ENCODE measurements at regions not wholly inside any gene's neighbourhood (a gene's known extent, or its start where the extent isn't known, plus 50 kb on each side); places are given as distances from the start of the nearest gene placed in this dataset.
"Not testable (repeated sequence)": the region's sequence is repeated elsewhere in the genome, so short reads cannot be mapped to it uniquely, and the experiment has no call there.

DNA sequence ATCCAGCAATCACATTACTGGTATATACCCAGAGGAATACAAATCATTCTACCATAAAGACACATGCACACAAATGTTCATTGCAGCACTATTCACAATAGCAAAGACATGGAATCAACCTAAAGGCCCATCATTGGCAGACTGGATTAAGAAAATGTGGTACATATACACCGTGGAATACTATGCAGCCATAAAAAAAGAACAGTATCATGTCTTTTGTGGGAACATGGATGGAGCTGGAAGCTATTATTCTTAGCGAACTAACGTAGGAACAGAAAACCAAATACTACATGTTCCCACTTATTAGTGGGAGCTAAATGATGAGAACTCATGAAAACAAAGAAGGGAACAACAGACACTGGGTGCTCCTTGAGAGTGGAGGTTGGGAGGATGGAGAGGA is 60.9 kb downstream of the PGRMC1 start:
- H3K9me3 ChIP-seq (ENCODE audit: control insufficient read depth in 2 of 2, low read length in 2 of 2); H3K9ac ChIP-seq (ENCODE audit: low read depth in 1 of 2, low read length in 2 of 2); H3K4me1 ChIP-seq (ENCODE audit: control insufficient read depth in 2 of 2, insufficient read depth in 2 of 2, low read length in 2 of 2); H3K36me3 ChIP-seq (ENCODE audit: control insufficient read depth in 2 of 2, insufficient read depth in 2 of 2, low read length in 2 of 2); H3K27ac ChIP-seq (ENCODE audit: low read depth in 2 of 2, low read length in 2 of 2); H3K4me3 ChIP-seq (ENCODE audit: low read length in 2 of 2); H3K27me3 ChIP-seq (ENCODE audit: control insufficient read depth in 2 of 2, insufficient read depth in 2 of 2, low read length in 2 of 2): not testable (repeated sequence)

DNA sequence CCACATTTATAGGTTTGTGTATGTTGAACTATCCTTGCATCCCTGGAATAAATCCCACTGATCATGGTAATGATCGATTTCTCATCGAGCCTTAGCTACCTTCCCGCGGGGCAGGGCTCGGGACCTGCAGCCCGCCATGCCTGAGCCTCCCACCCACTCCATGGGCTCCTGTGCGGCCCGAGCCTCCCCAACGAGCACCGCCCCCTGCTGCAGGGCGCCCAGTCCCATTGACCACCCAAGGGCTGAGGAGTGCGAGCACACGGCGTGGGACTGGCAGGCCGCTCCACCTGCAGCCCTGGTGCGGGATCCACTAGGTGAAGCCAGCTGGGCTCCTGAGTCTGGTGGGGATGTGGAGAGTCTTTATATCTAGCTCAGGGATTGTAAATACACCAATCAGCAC is 63.7 kb downstream of the PGRMC1 start:
- H3K27ac ChIP-seq (ENCODE audit: low read depth in 2 of 2, low read length in 2 of 2); H3K4me3 ChIP-seq (ENCODE audit: low read length in 2 of 2); H3K9me3 ChIP-seq (ENCODE audit: control insufficient read depth in 2 of 2, low read length in 2 of 2); H3K9ac ChIP-seq (ENCODE audit: low read depth in 1 of 2, low read length in 2 of 2); H3K27me3 ChIP-seq (ENCODE audit: control insufficient read depth in 2 of 2, insufficient read depth in 2 of 2, low read length in 2 of 2); H3K4me1 ChIP-seq (ENCODE audit: control insufficient read depth in 2 of 2, insufficient read depth in 2 of 2, low read length in 2 of 2); H3K36me3 ChIP-seq (ENCODE audit: control insufficient read depth in 2 of 2, insufficient read depth in 2 of 2, low read length in 2 of 2): not testable (repeated sequence)

DNA sequence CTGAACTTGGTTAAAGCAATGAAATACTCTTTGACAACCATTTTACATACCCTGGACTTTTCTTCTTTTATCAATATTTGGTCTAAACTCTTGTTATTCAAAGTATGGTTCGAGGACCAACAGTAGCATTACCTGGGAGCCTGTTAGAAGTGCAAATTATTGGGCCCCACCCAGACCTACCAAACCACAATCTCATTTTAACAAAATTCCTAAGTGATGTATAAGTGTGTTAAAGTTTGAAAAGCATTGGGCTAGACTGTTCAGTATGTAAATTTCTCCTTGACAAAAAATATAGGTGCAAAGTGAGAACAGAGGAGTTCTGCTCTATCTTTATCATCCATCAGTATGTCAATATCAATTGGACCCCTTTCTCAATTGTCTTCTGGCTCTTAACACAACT is 67.1 kb downstream of the PGRMC1 start:
- no peak overlapping the region for H3K4me3 ChIP-seq (ENCODE audit: low read length in 2 of 2)
- no peak overlapping the region for H3K9ac ChIP-seq (ENCODE audit: low read depth in 1 of 2, low read length in 2 of 2)
- no peaks in the 10 kb centered on the region for H3K9me3 ChIP-seq (ENCODE audit: control insufficient read depth in 2 of 2, low read length in 2 of 2)
- H3K36me3 ChIP-seq (ENCODE audit: control insufficient read depth in 2 of 2, insufficient read depth in 2 of 2, low read length in 2 of 2): no peaks in the 10 kb centered on the region
- no peaks in the 10 kb centered on the region for H3K4me1 ChIP-seq (ENCODE audit: control insufficient read depth in 2 of 2, insufficient read depth in 2 of 2, low read length in 2 of 2)
- H3K27me3 ChIP-seq (ENCODE audit: control insufficient read depth in 2 of 2, insufficient read depth in 2 of 2, low read length in 2 of 2): no peaks in the 10 kb centered on the region
- H3K27ac ChIP-seq (ENCODE audit: low read depth in 2 of 2, low read length in 2 of 2): no peak overlapping the region

DNA sequence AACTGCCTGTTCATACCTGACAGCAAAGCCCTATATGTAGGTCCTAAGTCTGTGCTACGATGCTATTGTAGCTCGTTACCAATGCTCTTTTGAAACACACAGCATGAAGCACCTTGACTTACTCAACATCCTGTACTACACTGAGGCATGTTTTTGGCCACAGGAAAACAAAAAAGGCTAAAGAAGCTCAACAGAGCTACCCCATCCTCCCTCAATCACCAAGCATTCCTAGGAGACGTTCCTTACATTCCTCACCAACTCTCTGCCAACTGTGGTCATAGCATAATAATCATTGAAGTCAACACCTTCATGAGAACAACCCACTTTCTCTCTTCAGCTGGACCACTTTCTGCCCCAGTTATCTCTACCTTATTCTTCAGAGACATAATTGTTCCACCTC is 73.7 kb upstream of the SLC25A43 start:
- Histone ChIP-seq H3K27ac (ENCODE audit: low read depth in 2 of 2, low read length in 2 of 2) (no peak overlapping the region), H3K36me3 (ENCODE audit: control insufficient read depth in 2 of 2, insufficient read depth in 2 of 2, low read length in 2 of 2) (no peaks in the 10 kb centered on the region), H3K27me3 (ENCODE audit: control insufficient read depth in 2 of 2, insufficient read depth in 2 of 2, low read length in 2 of 2) (no peaks in the 10 kb centered on the region), H3K9ac (ENCODE audit: low read depth in 1 of 2, low read length in 2 of 2) (no peak overlapping the region), H3K9me3 (ENCODE audit: control insufficient read depth in 2 of 2, low read length in 2 of 2) (no peaks in the 10 kb centered on the region), H3K4me3 (ENCODE audit: low read length in 2 of 2) (no peak overlapping the region), H3K4me1 (ENCODE audit: control insufficient read depth in 2 of 2, insufficient read depth in 2 of 2, low read length in 2 of 2) (no peaks in the 10 kb centered on the region)

DNA sequence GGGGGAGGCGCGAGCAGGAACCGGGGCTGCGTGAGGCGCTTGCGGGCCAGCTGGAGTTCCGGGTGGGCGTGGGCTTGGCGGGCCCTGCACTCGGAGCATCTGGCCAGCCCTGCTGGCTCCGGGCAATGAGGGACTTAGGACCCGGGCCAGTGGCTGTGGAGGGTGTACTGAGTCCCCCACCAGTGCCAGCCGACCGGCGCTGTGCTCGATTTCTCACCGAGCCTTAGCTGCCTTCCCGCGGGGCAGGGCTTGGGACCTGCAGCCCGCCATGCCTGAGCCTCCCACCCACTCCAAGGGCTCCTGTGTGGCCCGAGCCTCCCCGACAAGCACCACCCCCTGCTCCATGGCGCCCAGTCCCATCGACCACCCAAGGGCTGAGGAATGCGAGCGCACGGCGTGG is 67.3 kb upstream of the SLC25A43 start:
- not testable (repeated sequence) for H3K4me3 ChIP-seq (ENCODE audit: low read length in 2 of 2); H3K36me3 ChIP-seq (ENCODE audit: control insufficient read depth in 2 of 2, insufficient read depth in 2 of 2, low read length in 2 of 2); H3K27me3 ChIP-seq (ENCODE audit: control insufficient read depth in 2 of 2, insufficient read depth in 2 of 2, low read length in 2 of 2); H3K9me3 ChIP-seq (ENCODE audit: control insufficient read depth in 2 of 2, low read length in 2 of 2); H3K4me1 ChIP-seq (ENCODE audit: control insufficient read depth in 2 of 2, insufficient read depth in 2 of 2, low read length in 2 of 2); H3K27ac ChIP-seq (ENCODE audit: low read depth in 2 of 2, low read length in 2 of 2); H3K9ac ChIP-seq (ENCODE audit: low read depth in 1 of 2, low read length in 2 of 2)

DNA sequence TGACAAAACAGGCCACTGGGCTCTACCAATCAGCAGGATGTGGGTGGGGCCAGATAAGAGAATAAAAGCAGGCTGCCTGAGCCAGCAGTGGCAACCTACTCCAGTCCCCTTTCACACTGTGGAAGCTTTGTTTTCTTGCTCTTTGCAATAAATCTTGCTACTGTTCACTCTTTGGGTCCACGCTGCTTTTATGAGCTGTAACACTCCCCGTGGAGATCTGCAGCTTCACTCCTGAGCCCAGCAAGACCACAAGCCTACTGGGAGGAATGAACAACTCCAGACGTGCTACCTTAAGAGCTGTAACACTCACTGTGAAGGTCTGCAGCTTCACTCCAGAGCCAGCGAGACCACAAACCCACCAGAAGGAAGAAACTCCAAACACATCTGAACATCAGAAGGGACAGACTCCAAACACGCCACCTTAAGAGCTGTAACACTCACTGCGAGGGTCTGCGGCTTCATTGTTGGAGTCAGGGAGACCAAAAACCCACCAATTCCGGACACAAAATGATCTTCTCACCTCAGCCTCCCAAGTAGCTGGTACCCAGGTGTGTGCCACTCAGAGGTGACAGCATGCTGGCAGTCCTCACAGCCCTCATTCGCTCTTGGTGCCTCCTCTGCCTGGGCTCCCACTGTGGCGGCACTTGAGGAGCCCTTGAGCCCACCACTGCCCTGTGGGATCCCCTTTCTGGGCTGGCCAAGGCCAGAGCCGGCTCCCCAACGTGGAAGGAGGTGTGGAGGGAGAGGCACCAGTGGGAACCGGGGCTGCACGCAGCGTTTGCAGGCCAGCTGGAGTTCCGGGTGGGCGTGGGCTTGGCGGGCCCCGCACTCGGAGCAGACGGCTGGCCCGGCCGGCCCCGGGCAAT is 66.0 kb upstream of the SLC25A43 start:
- not testable (repeated sequence) for H3K4me3 ChIP-seq (ENCODE audit: low read length in 2 of 2); H3K9me3 ChIP-seq (ENCODE audit: control insufficient read depth in 2 of 2, low read length in 2 of 2); H3K4me1 ChIP-seq (ENCODE audit: control insufficient read depth in 2 of 2, insufficient read depth in 2 of 2, low read length in 2 of 2); H3K36me3 ChIP-seq (ENCODE audit: control insufficient read depth in 2 of 2, insufficient read depth in 2 of 2, low read length in 2 of 2); H3K27me3 ChIP-seq (ENCODE audit: control insufficient read depth in 2 of 2, insufficient read depth in 2 of 2, low read length in 2 of 2); H3K9ac ChIP-seq (ENCODE audit: low read depth in 1 of 2, low read length in 2 of 2); H3K27ac ChIP-seq (ENCODE audit: low read depth in 2 of 2, low read length in 2 of 2)

DNA sequence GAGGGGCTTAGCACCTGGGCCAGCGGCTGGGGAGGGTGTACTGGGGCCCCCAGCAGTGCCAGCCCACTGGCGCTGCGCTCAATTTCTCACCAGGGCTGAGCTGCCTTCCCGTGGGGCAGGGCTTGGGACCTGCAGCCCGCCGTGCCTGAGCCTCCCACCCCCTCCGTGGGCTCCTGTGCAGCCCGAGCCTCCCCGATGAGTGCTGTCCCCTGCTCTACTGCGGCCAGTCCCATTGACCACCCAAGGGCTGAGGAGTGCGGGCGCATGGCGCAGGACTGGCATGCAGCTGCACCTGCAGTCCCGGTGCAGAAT is 65.5 kb upstream of the SLC25A43 start:
- not testable (repeated sequence) for H3K27ac ChIP-seq (ENCODE audit: low read depth in 2 of 2, low read length in 2 of 2); H3K27me3 ChIP-seq (ENCODE audit: control insufficient read depth in 2 of 2, insufficient read depth in 2 of 2, low read length in 2 of 2); H3K9me3 ChIP-seq (ENCODE audit: control insufficient read depth in 2 of 2, low read length in 2 of 2); H3K9ac ChIP-seq (ENCODE audit: low read depth in 1 of 2, low read length in 2 of 2); H3K36me3 ChIP-seq (ENCODE audit: control insufficient read depth in 2 of 2, insufficient read depth in 2 of 2, low read length in 2 of 2); H3K4me3 ChIP-seq (ENCODE audit: low read length in 2 of 2); H3K4me1 ChIP-seq (ENCODE audit: control insufficient read depth in 2 of 2, insufficient read depth in 2 of 2, low read length in 2 of 2)

DNA sequence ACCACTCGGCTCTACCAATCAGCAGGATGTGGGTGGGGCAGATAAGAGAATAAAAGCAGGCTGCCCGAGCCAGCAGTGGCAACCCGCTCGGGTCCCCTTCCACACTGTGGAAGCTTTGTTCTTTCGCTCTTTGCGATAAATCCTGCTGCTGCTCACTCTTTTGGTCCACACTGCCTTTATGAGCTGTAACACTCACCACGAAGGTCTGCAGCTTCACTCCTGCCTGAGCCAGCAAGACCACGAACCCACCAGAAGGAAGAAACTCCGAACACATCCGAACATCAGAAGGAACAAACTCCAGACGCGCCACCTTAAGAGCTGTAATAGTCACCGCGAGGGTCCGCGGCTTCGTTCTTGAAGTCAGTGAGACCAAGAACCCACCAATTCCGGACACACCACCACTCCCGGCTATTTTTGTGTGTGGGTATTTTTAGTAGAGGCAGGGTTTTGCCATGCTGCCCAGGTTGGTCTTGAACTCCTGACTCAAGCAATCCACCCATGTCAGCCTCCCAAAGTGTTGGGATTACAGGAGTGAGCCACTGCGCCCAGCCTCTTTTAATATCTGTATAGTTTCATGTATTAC is 64.6 kb upstream of the SLC25A43 start:
- H3K27me3 ChIP-seq (ENCODE audit: control insufficient read depth in 2 of 2, insufficient read depth in 2 of 2, low read length in 2 of 2); H3K36me3 ChIP-seq (ENCODE audit: control insufficient read depth in 2 of 2, insufficient read depth in 2 of 2, low read length in 2 of 2); H3K9me3 ChIP-seq (ENCODE audit: control insufficient read depth in 2 of 2, low read length in 2 of 2); H3K4me1 ChIP-seq (ENCODE audit: control insufficient read depth in 2 of 2, insufficient read depth in 2 of 2, low read length in 2 of 2); H3K9ac ChIP-seq (ENCODE audit: low read depth in 1 of 2, low read length in 2 of 2); H3K27ac ChIP-seq (ENCODE audit: low read depth in 2 of 2, low read length in 2 of 2); H3K4me3 ChIP-seq (ENCODE audit: low read length in 2 of 2): not testable (repeated sequence)

DNA sequence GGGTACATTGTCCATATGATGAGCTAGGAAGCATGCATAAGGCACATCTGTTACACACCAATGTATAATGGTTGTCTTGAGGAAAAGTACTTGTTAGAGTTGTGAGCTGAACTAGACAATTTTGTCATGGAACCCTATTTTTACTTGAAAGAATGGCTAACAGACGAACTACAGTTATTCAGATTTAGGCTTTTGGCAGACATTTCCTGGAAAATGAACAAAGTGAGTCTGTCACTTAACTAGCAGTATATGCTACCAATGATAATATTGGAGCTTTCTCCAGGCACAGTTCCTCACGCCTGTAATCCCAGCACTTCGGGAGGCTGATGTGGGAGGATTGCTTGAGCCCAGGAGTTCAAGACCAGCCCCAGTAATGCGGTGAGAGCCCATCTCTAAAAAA is 61.9 kb upstream of the SLC25A43 start:
- no peaks in the 10 kb centered on the region for H3K4me1 ChIP-seq (ENCODE audit: control insufficient read depth in 2 of 2, insufficient read depth in 2 of 2, low read length in 2 of 2)
- H3K9ac ChIP-seq (ENCODE audit: low read depth in 1 of 2, low read length in 2 of 2): no peak overlapping the region
- H3K9me3 ChIP-seq (ENCODE audit: control insufficient read depth in 2 of 2, low read length in 2 of 2): no peaks in the 10 kb centered on the region

DNA sequence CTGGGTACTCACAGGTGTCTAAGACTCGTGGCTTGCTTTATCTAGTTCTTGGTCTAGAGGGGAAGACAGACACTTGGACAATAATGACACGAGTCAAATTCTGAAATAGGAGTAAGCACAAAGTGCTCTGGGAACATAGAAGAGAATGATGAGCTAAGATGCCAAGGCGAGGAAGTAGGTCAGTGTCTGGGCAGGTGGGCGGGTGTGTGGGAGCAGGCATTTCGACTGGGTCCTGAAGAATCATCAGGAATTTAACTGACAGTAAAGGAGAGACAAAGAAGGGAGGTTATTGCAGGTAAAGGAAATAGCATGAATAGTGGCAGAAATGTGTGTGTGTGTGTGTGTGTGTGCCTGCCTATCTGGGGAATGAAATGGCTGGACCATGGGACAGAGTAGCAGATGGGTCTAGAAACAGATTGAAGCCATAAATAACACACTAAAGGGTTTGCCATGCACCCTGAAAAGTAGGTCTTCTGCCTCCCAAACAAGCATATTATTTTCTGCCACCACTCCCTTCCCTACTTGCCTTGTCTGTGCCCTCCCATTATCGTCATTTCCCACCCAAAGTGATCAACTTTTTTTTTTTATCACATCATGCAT is 58.4 kb upstream of the SLC25A43 start:
- Histone ChIP-seq H3K4me1 (ENCODE audit: control insufficient read depth in 2 of 2, insufficient read depth in 2 of 2, low read length in 2 of 2) (peaks cover 2 to 4% of the 10 kb centered on the region in 2 donors), H3K9ac (ENCODE audit: low read depth in 1 of 2, low read length in 2 of 2) (no peak overlapping the region), H3K9me3 (ENCODE audit: control insufficient read depth in 2 of 2, low read length in 2 of 2) (no peaks in the 10 kb centered on the region), H3K36me3 (ENCODE audit: control insufficient read depth in 2 of 2, insufficient read depth in 2 of 2, low read length in 2 of 2) (no peaks in the 10 kb centered on the region), H3K4me3 (ENCODE audit: low read length in 2 of 2) (no peak overlapping the region), H3K27me3 (ENCODE audit: control insufficient read depth in 2 of 2, insufficient read depth in 2 of 2, low read length in 2 of 2) (no peaks in the 10 kb centered on the region), H3K27ac (ENCODE audit: low read depth in 2 of 2, low read length in 2 of 2) (no peak overlapping the region)

More for the DNA sequence above, 61.9 kb upstream of the SLC25A43 start:
- no peak overlapping the region for H3K4me3 ChIP-seq (ENCODE audit: low read length in 2 of 2)
- no peaks in the 10 kb centered on the region for H3K27me3 ChIP-seq (ENCODE audit: control insufficient read depth in 2 of 2, insufficient read depth in 2 of 2, low read length in 2 of 2)
- no peaks in the 10 kb centered on the region for H3K36me3 ChIP-seq (ENCODE audit: control insufficient read depth in 2 of 2, insufficient read depth in 2 of 2, low read length in 2 of 2)
- H3K27ac ChIP-seq (ENCODE audit: low read depth in 2 of 2, low read length in 2 of 2): no peak overlapping the region

Data from mucosa of rectum (tissue), 2 donors.